C4-2B (cell line): ENCODE measurements at regions not wholly inside any gene's neighbourhood (a gene's known extent, or its start where the extent isn't known, plus 50 kb on each side); places are given as distances from the start of the nearest gene placed in this dataset.

Experiments
- CTCF ChIP-seq: fragments of 450-650 bp; conservative IDR thresholded peaks from 2 replicates; pipeline ENCODE4 v1.5.1; 2017; ENCODE audit warnings: mild to moderate bottlenecking
- ZFX ChIP-seq: fragments of 450-650 bp; IDR thresholded peaks from 2 replicates; pipeline ENCODE4 v1.6.1; 2017

- TF ChIP-seq CTCF (no peak), ZFX (no peak)
These were observed 162.4 kb downstream of the ZDHHC21 start for GRCh38 chr9:14530841-14531240.
